GM21786 (cell line): ENCODE measurements at regions not wholly inside any gene's neighbourhood (a gene's known extent, or its start where the extent isn't known, plus 50 kb on each side); places are given as distances from the start of the nearest gene placed in this dataset.

Experiments
- ATAC-seq: cut with Tn5 transposase; IDR thresholded peaks from one replicate; pipeline ENCODE4 v1.9.1; 2021; ENCODE audit not compliant: unreplicated experiment

DNA sequence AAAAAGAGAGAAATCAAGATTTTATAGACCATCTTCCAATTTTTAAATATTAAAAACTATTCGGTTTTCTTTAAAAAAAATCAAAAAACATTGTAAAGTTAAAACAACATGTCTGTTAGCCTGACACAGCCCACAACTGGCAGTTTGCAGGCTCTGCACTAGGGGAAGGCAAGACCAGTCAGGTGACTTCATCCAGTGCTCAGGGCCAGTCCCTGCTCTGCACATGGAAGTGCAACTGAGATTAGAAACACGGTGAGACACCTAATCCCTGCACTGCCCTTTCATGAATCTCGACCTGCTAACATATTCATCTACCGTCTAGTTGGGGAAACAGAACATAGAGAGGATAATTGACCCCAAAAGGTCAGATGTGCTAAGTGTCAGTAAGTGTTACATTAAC, 135.2 kb downstream of the BARD1 start:
- ATAC-seq = peak; percentile 82

- ATAC-seq = no peak
Measured at GRCh38 chr2:214671319-214671885, 138.1 kb downstream of the BARD1 start.

DNA sequence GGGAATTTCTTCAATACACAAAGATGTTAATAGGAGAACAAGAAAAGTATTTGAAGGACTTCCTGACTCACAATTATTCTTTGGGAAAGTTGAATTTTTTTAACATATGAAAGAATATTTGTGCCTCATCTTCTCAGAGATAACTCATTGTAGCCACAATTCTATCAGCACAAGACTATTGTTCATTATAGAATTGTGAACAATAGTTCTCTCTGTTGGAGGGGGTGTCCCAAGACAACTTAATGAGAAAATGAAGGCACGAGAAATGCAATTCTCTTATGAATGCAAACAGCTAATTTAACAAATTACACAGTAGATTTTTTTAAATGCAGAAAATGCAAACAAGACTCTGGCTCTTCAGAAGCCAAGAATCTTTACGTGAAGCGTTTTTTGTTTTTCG, 157.0 kb downstream of the BARD1 start:
- no peak for ATAC-seq

GRCh38 chr2:214651451-214651850, 158.0 kb downstream of the BARD1 start:
- no peak for ATAC-seq

- ATAC-seq = no peak
Measured at GRCh38 chr2:214649440-214650205, 159.9 kb downstream of the BARD1 start.

DNA sequence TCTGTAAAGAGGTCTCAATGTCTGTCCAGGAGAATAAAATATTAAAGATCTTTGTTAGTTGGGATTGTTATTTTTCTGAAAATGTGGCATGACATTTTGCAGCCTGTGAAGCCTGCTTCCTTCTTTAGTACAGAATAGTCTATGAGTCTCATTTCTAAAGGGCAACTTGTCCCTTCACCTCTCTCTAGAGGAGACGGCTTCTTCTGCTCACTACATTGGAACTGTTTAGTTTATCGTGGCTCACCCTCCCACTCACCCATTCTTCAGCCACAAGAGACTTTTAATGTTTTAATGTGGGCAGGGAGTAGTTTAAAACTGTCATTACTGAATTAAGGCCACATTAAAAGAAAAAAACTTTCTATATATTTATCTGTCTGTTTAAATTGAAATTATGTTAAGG, 161.0 kb downstream of the BARD1 start:
- no peak for ATAC-seq

GRCh38 chr2:214631406-214631805, 178.1 kb downstream of the BARD1 start:
- ATAC-seq = no peak

DNA sequence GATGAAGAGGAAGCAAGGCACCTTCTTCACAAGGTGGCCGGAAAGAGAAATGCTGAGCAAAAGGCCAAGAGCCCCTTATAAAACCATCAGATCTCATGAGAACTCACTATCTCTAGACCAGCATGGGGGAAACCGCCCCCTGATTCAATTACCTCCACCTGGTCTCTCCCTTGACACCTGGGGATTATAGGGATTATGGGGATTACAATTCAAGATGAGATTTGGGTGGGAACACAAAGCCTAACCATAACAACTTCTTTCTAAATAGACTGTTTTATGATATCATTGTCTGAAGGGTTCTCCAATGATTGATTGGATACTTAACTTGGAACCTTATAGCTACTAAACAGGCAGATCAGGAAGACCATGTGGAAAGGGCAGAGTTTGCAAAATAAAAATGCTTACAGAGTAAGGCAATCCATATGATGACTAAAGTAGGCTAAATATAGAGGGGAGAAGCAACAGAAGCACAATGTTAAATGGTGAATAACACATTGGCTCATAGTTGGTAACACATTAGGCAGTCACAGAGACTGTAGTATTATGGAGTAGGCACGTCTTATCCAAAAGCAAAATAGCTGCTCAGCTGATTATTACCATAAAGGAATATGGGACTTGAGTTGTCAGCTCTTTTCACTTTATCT, 179.0 kb downstream of the BARD1 start:
- ATAC-seq = no peak

DNA sequence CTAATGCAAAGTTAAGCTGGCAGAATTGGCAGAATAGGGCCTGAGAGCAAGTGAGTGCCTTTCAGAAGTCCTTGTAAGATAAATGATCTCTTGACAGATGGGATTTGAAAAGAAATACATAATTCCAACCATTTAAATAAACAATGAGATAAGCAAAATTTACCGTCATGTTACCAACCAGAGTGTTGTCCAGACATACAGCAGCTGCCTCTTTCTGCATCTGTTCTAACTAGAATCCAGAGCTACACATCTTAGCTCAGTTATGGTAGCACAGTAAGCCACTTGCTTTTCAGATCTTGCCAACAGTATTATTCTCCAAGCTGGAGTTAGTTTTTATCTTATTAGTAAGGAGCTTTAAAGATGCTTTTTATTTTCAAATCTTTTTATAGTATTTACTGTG, 179.6 kb downstream of the BARD1 start:
- no peak for ATAC-seq
